Esophagus muscularis mucosa (tissue), 4 donors: ENCODE measurements at regions not wholly inside any gene's neighbourhood (a gene's known extent, or its start where the extent isn't known, plus 50 kb on each side); places are given as distances from the start of the nearest gene placed in this dataset.

ENCODE experiments used
- CTCF ChIP-seq, 3 experiments: fragments of 200-600 bp in 2 of 3; fragments of 450-650 bp in 1 of 3; sonication (generic) in 2 of 3; IDR thresholded peaks; one replicate each; pipeline ENCODE4 v1.5.1; 2017 to 2019; ENCODE audit warnings: antibody characterized with exemption in 3 of 3, mild to moderate bottlenecking in 2 of 3, moderate library complexity in 1 of 3
- EP300 ChIP-seq: sonication (generic); formaldehyde crosslinking; IDR thresholded peaks from one replicate; pipeline ENCODE4 v1.6.1; 2017; ENCODE audit warnings: antibody characterized with exemption
- POLR2A ChIP-seq: fragments of 450-650 bp; IDR thresholded peaks from one replicate; pipeline ENCODE4 v1.6.1; 2017; ENCODE audit warnings: antibody characterized with exemption, moderate library complexity, mild to moderate bottlenecking, low read depth
- POLR2AphosphoS5 ChIP-seq, 2 donors: sonication (generic); formaldehyde crosslinking; IDR thresholded peaks; one replicate each; pipeline ENCODE4 v1.6.1; 2017; ENCODE audit warnings: antibody characterized with exemption in 2 of 2

- no peak for TF ChIP-seq CTCF (IDR thresholded peaks at IDR 0.05)
- no peak for TF ChIP-seq POLR2AphosphoS5 (IDR thresholded peaks at IDR 0.05)
- TF ChIP-seq POLR2A: no peak
- no peak for TF ChIP-seq EP300
These were observed 258.6 kb upstream of the TMPO start for GRCh38 chr12:98256830-98257229.
